BJ (cell line): ENCODE measurements at regions not wholly inside any gene's neighbourhood (a gene's known extent, or its start where the extent isn't known, plus 50 kb on each side); places are given as distances from the start of the nearest gene placed in this dataset.

Experiments used
- CTCF ChIA-PET: fragments of 350-600 bp; formaldehyde crosslinking; extraction: SDS; loops from one replicate; lab custom pipeline; 2021; ENCODE audit warnings: antibody characterized with exemption, inconsistent platforms; lab: Yijun Ruan, JAX
- POLR2A ChIA-PET: fragments of 300-600 bp; sonication (Branson Sonifier 250); formaldehyde crosslinking; extraction: SDS; loops from one replicate; lab custom pipeline; 2021; ENCODE audit warnings: antibody characterized with exemption; lab: Charles Lee
- DNase-seq: peaks from one replicate; pipeline ENCODE4 v3.0.0-alpha.2; 2011; ENCODE audit warnings: low read depth
- H3K27me3 ChIP-seq: 2 replicates; pipeline ENCODE4 v1.6.0; 2011; ENCODE audit warnings: low read length; ENCODE audit not compliant: control insufficient read depth, insufficient read depth
- H3K36me3 ChIP-seq: 2 replicates; pipeline ENCODE4 v1.5.1; 2011; ENCODE audit warnings: low read length; ENCODE audit not compliant: control insufficient read depth, insufficient read depth
- H3K4me3 ChIP-seq: 2 replicates; pipeline ENCODE4 v1.5.1; 2011; ENCODE audit warnings: low read depth, mild to moderate bottlenecking, control low read depth, low read length
- TF ChIP-seq, protein P1 (sequence below): IDR thresholded peaks from 2 replicates; pipeline ENCODE4 v1.5.1; 2011; ENCODE audit warnings: low read depth, mild to moderate bottlenecking, control low read depth, inconsistent platforms, low read length, moderate library complexity; ENCODE audit not compliant: insufficient read depth

- POLR2A ChIA-PET = no interaction called here
- H3K36me3 ChIP-seq = no peaks in the 10 kb centered on the region
- CTCF ChIA-PET = interaction anchor here (0.7 to 4.2 kb wide), 20 partner anchors 8 to 399 kb away, joined by 3 to 45 read pairs (median 4); no protein-coding TSS in a partner anchor
- H3K27me3 ChIP-seq = no peaks in the 10 kb centered on the region
- TF ChIP-seq, protein P1, sequence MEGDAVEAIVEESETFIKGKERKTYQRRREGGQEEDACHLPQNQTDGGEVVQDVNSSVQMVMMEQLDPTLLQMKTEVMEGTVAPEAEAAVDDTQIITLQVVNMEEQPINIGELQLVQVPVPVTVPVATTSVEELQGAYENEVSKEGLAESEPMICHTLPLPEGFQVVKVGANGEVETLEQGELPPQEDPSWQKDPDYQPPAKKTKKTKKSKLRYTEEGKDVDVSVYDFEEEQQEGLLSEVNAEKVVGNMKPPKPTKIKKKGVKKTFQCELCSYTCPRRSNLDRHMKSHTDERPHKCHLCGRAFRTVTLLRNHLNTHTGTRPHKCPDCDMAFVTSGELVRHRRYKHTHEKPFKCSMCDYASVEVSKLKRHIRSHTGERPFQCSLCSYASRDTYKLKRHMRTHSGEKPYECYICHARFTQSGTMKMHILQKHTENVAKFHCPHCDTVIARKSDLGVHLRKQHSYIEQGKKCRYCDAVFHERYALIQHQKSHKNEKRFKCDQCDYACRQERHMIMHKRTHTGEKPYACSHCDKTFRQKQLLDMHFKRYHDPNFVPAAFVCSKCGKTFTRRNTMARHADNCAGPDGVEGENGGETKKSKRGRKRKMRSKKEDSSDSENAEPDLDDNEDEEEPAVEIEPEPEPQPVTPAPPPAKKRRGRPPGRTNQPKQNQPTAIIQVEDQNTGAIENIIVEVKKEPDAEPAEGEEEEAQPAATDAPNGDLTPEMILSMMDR = no peak
- no peak for DNase-seq
- H3K4me3 ChIP-seq = no peak overlapping the region
Measured at GRCh38 chr6:141989706-141989959, 143.1 kb upstream of the GJE1 start.

DNA sequence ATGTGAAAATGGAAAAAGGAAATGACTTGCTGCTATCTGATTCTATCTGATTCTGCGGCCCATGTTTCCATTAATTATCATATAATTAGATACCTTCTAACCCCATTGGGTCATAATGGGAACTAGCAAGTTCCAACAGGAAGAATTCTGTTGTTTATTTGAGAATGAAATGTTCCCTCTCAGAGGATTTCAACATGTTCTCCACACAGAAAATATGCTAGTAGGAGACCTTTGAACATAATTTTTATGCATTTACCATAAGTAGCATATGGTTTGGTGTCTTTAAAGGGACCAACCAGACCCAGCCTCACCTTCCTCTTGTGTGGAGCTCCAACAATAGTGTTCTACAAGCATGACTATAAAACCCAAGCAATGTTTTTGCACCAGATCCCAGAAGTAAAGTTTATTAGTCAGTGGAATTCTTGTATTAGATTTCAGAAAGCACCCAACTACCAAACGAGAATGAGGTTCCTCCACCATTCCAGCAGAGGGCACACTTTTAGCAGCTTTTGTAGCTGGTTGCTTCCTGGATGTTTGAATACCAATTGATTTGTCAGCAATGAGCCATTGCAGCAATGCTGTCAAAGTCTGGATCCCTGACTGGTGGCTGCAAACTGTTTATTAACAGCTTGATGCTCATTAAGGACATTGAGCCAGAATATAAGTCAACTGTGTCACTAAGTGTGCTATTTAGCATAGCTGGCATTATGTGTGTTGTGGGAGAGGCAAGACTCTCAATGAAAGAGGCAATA is 143.6 kb upstream of the GJE1 start:
- CTCF ChIA-PET = interaction anchor here (0.7 to 4.2 kb wide), 20 partner anchors 8 to 400 kb away, joined by 3 to 45 read pairs (median 4); no protein-coding TSS in a partner anchor
- no peaks in the 10 kb centered on the region for H3K36me3 ChIP-seq
- TF ChIP-seq, protein P1 = peak; percentile 82
- no peaks in the 10 kb centered on the region for H3K27me3 ChIP-seq
- POLR2A ChIA-PET = no interaction called here
- H3K4me3 ChIP-seq = no peak overlapping the region
- DNase-seq = no peak

- no peak overlapping the region for H3K4me3 ChIP-seq
- TF ChIP-seq, protein P1 = no peak
- H3K27me3 ChIP-seq = no peaks in the 10 kb centered on the region
- POLR2A ChIA-PET = no interaction called here
- CTCF ChIA-PET = no interaction called here
- H3K36me3 ChIP-seq = no peaks in the 10 kb centered on the region
- no peak for DNase-seq
Measured at GRCh38 chr6:141988327-141988726, 144.4 kb upstream of the GJE1 start.

GRCh38 chr6:141986457-141986856 is 146.3 kb upstream of the GJE1 start:
- POLR2A ChIA-PET = no interaction called here
- TF ChIP-seq, protein P1 = no peak

GRCh38 chr6:141981190-141981589 is 151.5 kb upstream of the GJE1 start:
- H3K27me3 ChIP-seq = no peaks in the 10 kb centered on the region
- ChIA-PET POLR2A (no interaction called here), CTCF (no interaction called here)
- no peaks in the 10 kb centered on the region for H3K36me3 ChIP-seq
- TF ChIP-seq, protein P1 = no peak
- DNase-seq = no peak
- H3K4me3 ChIP-seq = no peak overlapping the region

More at GRCh38 chr6:141986457-141986856, 146.3 kb upstream of the GJE1 start:
- Histone ChIP-seq H3K36me3 (no peaks in the 10 kb centered on the region), H3K27me3 (no peaks in the 10 kb centered on the region), H3K4me3 (no peak overlapping the region)
- CTCF ChIA-PET = interaction anchor here (0.6 to 1.5 kb wide), 4 partner anchors 16 to 125 kb away, joined by 3 to 5 read pairs (median 5); no protein-coding TSS in a partner anchor
- DNase-seq = no peak
